ENCODE measurements at regions not wholly inside any gene's neighbourhood (a gene's known extent, or its start where the extent isn't known, plus 50 kb on each side); places are given as distances from the start of the nearest gene placed in this dataset.
"Not testable (repeated sequence)": the region's sequence is repeated elsewhere in the genome, so short reads cannot be mapped to it uniquely, and the experiment has no call there.

- intact Hi-C loops (cut with micrococcal nuclease): no loop called here
Observed at GRCh38 chr6:159533016-159533415, 160.0 kb downstream of the SOD2 start.

GRCh38 chr6:159532155-159532554 lies 160.9 kb downstream of the SOD2 start:
- H3K27ac Mint-ChIP-seq: no peak overlapping the region
- DNase-seq (ENCODE audit: low spot score): no peak
- no peaks in the 10 kb centered on the region for H3K36me3 Mint-ChIP-seq (ENCODE audit: low read depth)
- peaks cover 4% of the 10 kb centered on the region for H3K27me3 Mint-ChIP-seq (ENCODE audit: low read depth)
- intact Hi-C loops (cut with micrococcal nuclease): no loop called here
- no peak overlapping the region for H3K4me3 Mint-ChIP-seq (ENCODE audit: low read depth)
- no peaks in the 10 kb centered on the region for H3K9me3 Mint-ChIP-seq
- no peaks in the 10 kb centered on the region for H3K4me1 Mint-ChIP-seq (ENCODE audit: low read depth)

More at GRCh38 chr6:159533016-159533415, 160.0 kb downstream of the SOD2 start:
- no peaks in the 10 kb centered on the region for H3K9me3 Mint-ChIP-seq
- no peak overlapping the region for H3K27ac Mint-ChIP-seq
- H3K36me3 Mint-ChIP-seq (ENCODE audit: low read depth): no peaks in the 10 kb centered on the region
- no peak for DNase-seq (ENCODE audit: low spot score)
- no peaks in the 10 kb centered on the region for H3K4me1 Mint-ChIP-seq (ENCODE audit: low read depth)
- no peak overlapping the region for H3K4me3 Mint-ChIP-seq (ENCODE audit: low read depth)
- peaks cover 4% of the 10 kb centered on the region for H3K27me3 Mint-ChIP-seq (ENCODE audit: low read depth)

DNA sequence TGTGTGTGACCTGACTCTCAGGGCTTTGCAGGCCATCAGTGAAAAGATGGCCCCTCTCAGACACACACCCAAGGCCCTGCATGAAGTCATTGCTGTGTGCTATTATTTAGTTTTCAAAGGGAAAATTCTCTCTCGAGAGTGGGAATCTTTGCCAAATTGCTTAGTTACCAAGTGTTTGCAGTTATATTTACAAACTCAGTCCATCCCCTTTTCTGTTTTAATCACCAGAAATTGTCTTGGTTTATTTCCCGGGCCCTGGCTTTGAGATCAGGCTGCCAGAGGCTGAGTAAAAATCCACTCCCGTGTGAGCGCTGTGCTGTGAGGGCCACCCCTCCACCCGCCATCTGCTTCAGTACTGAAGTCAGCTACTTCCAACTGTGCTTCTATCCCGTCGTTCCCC lies 163.1 kb downstream of the SOD2 start:
- Mint-ChIP-seq H3K4me3 (ENCODE audit: low read depth) (no peak overlapping the region), H3K9me3 (no peaks in the 10 kb centered on the region), H3K27me3 (ENCODE audit: low read depth) (peaks cover 3% of the 10 kb centered on the region), H3K36me3 (ENCODE audit: low read depth) (no peaks in the 10 kb centered on the region), H3K27ac (no peak overlapping the region), H3K4me1 (ENCODE audit: low read depth) (no peaks in the 10 kb centered on the region)
- intact Hi-C loops (cut with micrococcal nuclease): no loop called here
- no peak for DNase-seq (ENCODE audit: low spot score)

DNA sequence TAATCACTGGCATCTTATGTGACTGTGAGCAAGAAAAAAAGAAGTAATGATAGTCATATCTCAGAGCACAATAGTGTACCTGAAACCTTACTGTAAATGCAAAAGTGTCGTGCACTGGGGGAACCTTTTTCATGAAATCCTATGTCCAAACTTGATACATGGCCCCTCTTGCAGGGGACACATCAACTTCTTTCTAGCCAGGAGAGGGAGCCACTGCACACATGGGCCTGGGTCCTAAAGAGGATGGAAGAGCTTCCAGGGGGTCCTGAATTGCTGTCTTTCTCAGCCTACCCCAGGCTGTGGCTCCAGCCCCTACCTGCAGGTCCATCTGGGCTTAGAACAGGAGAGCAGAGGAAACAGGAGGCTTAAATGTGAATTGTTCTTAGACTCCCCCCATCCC lies 165.7 kb downstream of the SOD2 start:
- Mint-ChIP-seq H3K36me3 (ENCODE audit: low read depth) (no peaks in the 10 kb centered on the region), H3K27ac (no peak overlapping the region), H3K4me3 (ENCODE audit: low read depth) (no peak overlapping the region), H3K4me1 (ENCODE audit: low read depth) (no peaks in the 10 kb centered on the region), H3K9me3 (no peaks in the 10 kb centered on the region), H3K27me3 (ENCODE audit: low read depth) (peaks cover 8% of the 10 kb centered on the region)
- intact Hi-C loops (cut with micrococcal nuclease): no loop called here
- no peak for DNase-seq (ENCODE audit: low spot score)

GRCh38 chr6:159525445-159526025 lies 167.5 kb downstream of the SOD2 start:
- H3K36me3 Mint-ChIP-seq (ENCODE audit: low read depth): no peaks in the 10 kb centered on the region
- intact Hi-C loops (cut with micrococcal nuclease): no loop called here
- peaks cover 8% of the 10 kb centered on the region for H3K27me3 Mint-ChIP-seq (ENCODE audit: low read depth)
- H3K27ac Mint-ChIP-seq: no peak overlapping the region
- H3K9me3 Mint-ChIP-seq: no peaks in the 10 kb centered on the region
- no peak overlapping the region for H3K4me3 Mint-ChIP-seq (ENCODE audit: low read depth)
- no peak for DNase-seq (ENCODE audit: low spot score)
- no peaks in the 10 kb centered on the region for H3K4me1 Mint-ChIP-seq (ENCODE audit: low read depth)

- Mint-ChIP-seq H3K4me3 (ENCODE audit: low read depth) (no peak overlapping the region), H3K9me3 (no peaks in the 10 kb centered on the region), H3K27ac (no peak overlapping the region), H3K36me3 (ENCODE audit: low read depth) (no peaks in the 10 kb centered on the region), H3K27me3 (ENCODE audit: low read depth) (peaks cover 13% of the 10 kb centered on the region), H3K4me1 (ENCODE audit: low read depth) (no peaks in the 10 kb centered on the region)
- intact Hi-C loops (cut with micrococcal nuclease): no loop called here
- no peak for DNase-seq (ENCODE audit: low spot score)
Observed at GRCh38 chr6:159522877-159523547, 170.0 kb downstream of the SOD2 start.

DNA sequence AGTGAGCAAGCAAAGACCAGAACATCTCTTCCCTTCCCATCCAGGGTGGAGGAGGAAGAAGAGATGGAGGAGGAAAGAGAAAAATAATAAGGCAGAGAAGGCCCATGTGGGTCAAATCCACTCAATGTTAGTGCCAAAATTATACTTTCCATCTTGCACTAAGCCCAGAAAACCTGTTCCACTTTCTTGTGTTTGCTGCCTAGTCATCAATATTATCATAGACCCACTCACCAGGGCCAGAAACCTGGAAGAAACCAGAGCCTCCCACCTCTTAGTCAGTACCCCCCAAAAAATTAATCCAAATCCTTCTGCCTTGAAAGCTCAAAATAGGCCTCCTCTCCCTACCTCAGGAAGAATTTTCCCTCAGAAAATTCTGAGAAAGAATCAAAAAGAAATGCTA lies 171.1 kb downstream of the SOD2 start:
- Mint-ChIP-seq H3K27me3 (ENCODE audit: low read depth) (peaks cover 15% of the 10 kb centered on the region), H3K4me3 (ENCODE audit: low read depth) (no peak overlapping the region), H3K36me3 (ENCODE audit: low read depth) (no peaks in the 10 kb centered on the region), H3K27ac (no peak overlapping the region), H3K4me1 (ENCODE audit: low read depth) (no peaks in the 10 kb centered on the region), H3K9me3 (no peaks in the 10 kb centered on the region)
- no peak for DNase-seq (ENCODE audit: low spot score)
- intact Hi-C loops (cut with micrococcal nuclease): no loop called here

DNA sequence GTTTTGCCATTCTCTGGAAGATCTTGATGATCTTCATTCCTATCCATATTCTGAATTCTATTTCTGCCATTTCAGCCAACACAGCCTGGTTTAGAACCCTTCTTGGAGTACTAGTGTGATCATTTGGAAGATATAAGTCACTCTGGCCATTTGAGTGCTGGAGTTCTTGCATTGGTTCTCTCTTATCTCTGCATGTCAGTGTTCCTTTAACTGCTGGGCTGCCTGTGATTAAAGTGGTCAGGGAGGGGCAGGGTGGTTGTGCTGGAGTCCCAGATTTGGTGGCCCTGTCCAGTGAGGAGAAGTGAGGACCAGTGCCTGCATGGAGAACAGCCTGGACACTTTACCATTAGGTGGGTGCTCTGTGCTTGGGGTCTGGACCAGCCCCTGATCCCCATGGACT lies 173.0 kb downstream of the SOD2 start:
- intact Hi-C loops (cut with micrococcal nuclease): no loop called here
- DNase-seq (ENCODE audit: low spot score): no peak
- Mint-ChIP-seq H3K4me3 (ENCODE audit: low read depth) (no peak overlapping the region), H3K27ac (no peak overlapping the region), H3K4me1 (ENCODE audit: low read depth) (no peaks in the 10 kb centered on the region), H3K36me3 (ENCODE audit: low read depth) (no peaks in the 10 kb centered on the region), H3K27me3 (ENCODE audit: low read depth) (peaks cover 12% of the 10 kb centered on the region), H3K9me3 (peaks cover 4% of the 10 kb centered on the region)

- intact Hi-C loops (cut with micrococcal nuclease); H3K4me1 Mint-ChIP-seq (ENCODE audit: low read depth); H3K27me3 Mint-ChIP-seq (ENCODE audit: low read depth); H3K36me3 Mint-ChIP-seq (ENCODE audit: low read depth); H3K4me3 Mint-ChIP-seq (ENCODE audit: low read depth); DNase-seq (ENCODE audit: low spot score); H3K27ac Mint-ChIP-seq; H3K9me3 Mint-ChIP-seq: not testable (repeated sequence)
Observed at GRCh38 chr6:159515811-159516210, 177.2 kb downstream of the SOD2 start.

- DNase-seq (ENCODE audit: low spot score): no peak
- Mint-ChIP-seq H3K27me3 (ENCODE audit: low read depth) (peaks cover 7% of the 10 kb centered on the region), H3K36me3 (ENCODE audit: low read depth) (no peaks in the 10 kb centered on the region), H3K9me3 (peaks cover 4% of the 10 kb centered on the region), H3K27ac (no peak overlapping the region), H3K4me3 (ENCODE audit: low read depth) (no peak overlapping the region), H3K4me1 (ENCODE audit: low read depth) (no peaks in the 10 kb centered on the region)
- intact Hi-C loops (cut with micrococcal nuclease): no loop called here
Observed at GRCh38 chr6:159513914-159514313, 179.1 kb downstream of the SOD2 start.

DNA sequence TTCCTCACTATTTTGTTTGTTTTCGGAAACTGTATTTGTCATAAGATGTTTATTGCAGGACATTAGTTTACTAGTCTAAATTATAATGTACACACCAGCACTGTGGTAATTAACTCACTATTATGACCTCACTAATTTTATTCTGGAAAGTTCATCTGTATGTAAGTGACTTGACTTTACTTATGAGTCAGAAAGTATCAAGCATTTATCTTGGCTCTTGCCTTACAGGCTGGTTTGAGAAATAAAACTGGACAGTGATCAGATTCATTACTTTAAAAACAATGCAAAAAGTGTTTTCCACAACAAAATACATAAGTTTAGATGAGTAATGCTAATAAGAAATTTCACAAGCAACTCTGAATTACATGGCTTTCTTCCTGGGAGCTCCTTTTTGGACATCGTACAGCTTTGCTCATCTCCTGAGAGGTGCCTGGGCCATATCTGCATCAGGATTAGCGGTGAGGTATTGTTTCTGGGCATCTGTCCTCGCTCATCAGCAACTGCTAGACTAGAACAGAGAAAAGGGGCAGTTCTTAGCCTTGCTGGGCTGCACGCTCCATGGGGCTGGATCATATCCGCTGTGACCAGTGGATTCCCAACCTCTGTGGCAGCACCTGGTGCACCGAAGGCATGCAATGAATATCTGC lies 179.8 kb downstream of the SOD2 start:
- intact Hi-C loops (cut with micrococcal nuclease): no loop called here
- H3K36me3 Mint-ChIP-seq (ENCODE audit: low read depth): no peaks in the 10 kb centered on the region
- H3K27me3 Mint-ChIP-seq (ENCODE audit: low read depth): peaks cover 3% of the 10 kb centered on the region
- H3K4me1 Mint-ChIP-seq (ENCODE audit: low read depth): no peaks in the 10 kb centered on the region
- no peak overlapping the region for H3K4me3 Mint-ChIP-seq (ENCODE audit: low read depth)
- DNase-seq (ENCODE audit: low spot score): no peak
- H3K9me3 Mint-ChIP-seq: peaks cover 4% of the 10 kb centered on the region
- no peak overlapping the region for H3K27ac Mint-ChIP-seq

GRCh38 chr6:159512571-159512970 lies 180.5 kb downstream of the SOD2 start:
- intact Hi-C loops (cut with micrococcal nuclease): no loop called here
- Mint-ChIP-seq H3K27ac (no peak overlapping the region), H3K4me3 (ENCODE audit: low read depth) (no peak overlapping the region), H3K36me3 (ENCODE audit: low read depth) (no peaks in the 10 kb centered on the region), H3K27me3 (ENCODE audit: low read depth) (no peaks in the 10 kb centered on the region), H3K9me3 (peaks cover 4% of the 10 kb centered on the region), H3K4me1 (ENCODE audit: low read depth) (no peaks in the 10 kb centered on the region)
- no peak for DNase-seq (ENCODE audit: low spot score)

GRCh38 chr6:159512104-159512503 lies 180.9 kb downstream of the SOD2 start:
- Mint-ChIP-seq H3K4me1 (ENCODE audit: low read depth) (no peaks in the 10 kb centered on the region), H3K27me3 (ENCODE audit: low read depth) (no peaks in the 10 kb centered on the region), H3K9me3 (peaks cover 4% of the 10 kb centered on the region), H3K27ac (no peak overlapping the region), H3K4me3 (ENCODE audit: low read depth) (no peak overlapping the region), H3K36me3 (ENCODE audit: low read depth) (no peaks in the 10 kb centered on the region)
- no peak for DNase-seq (ENCODE audit: low spot score)
- intact Hi-C loops (cut with micrococcal nuclease): no loop called here
